ENCODE measurements at regions not wholly inside any gene's neighbourhood (a gene's known extent, or its start where the extent isn't known, plus 50 kb on each side); places are given as distances from the start of the nearest gene placed in this dataset.

DNA sequence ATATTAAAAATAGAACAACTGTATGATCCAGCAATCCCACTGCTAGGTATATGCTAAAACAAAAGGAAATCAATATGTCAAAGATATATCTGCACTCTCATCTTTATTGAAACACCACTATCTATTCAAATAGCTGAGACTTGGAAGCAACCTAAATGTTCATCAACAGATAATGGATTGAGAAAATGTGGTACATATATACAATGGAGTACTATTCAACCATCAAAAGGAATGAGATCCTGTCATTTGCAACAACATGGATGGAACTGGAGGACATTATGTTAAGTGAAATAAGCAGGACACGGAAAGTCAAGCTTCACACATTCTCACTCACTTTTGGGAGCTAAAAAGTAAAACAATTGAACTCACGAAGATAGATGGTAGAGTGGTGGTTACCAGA, 610.1 kb upstream of the SEMA3D start:
- no peak overlapping the region for H3K4me3 ChIP-seq (ENCODE audit: extremely low read depth in 1 of 4, insufficient read depth in 2 of 4, low read depth in 3 of 4, low read length in 4 of 4)
- no peak overlapping the region for H3K27ac ChIP-seq (ENCODE audit: low read depth, low read length)
- TF ChIP-seq SIN3A (conservative IDR thresholded peaks at IDR 0.05 in 1 of 2, IDR thresholded peaks at IDR 0.05 in 1 of 2; ENCODE audit: low read depth in 1 of 2, low read length in 2 of 2): no peak
- no peak for TF ChIP-seq RXRA (IDR thresholded peaks at IDR 0.05; ENCODE audit: insufficient read depth, low read depth, low read length)
- no peak for TF ChIP-seq NRF1 (IDR thresholded peaks at IDR 0.05; ENCODE audit: low read depth, low read length)
- no peak for TF ChIP-seq SIX5 (IDR thresholded peaks at IDR 0.05; ENCODE audit: low read depth, low read length)
- no peak overlapping the region for H3K56ac ChIP-seq (replicated peaks; ENCODE audit: insufficient read length, low read depth, low read length)
- no peak overlapping the region for H3K14ac ChIP-seq (ENCODE audit: insufficient read length)
- no peak overlapping the region for H3K9ac ChIP-seq (replicated peaks in 1 of 4; ENCODE audit: extremely low read depth in 1 of 4, low read depth in 3 of 4, low read length in 3 of 4)
- no peak overlapping the region for H3K4me2 ChIP-seq (ENCODE audit: insufficient read depth in 1 of 2, low read depth in 2 of 2, low read length in 2 of 2)
- H3K36me3 ChIP-seq (ENCODE audit: control insufficient read depth in 2 of 4, insufficient read depth in 4 of 4, low read length in 3 of 4): no peaks in the 10 kb centered on the region
- no peaks in the 10 kb centered on the region for H4K20me1 ChIP-seq (replicated peaks in 1 of 2; ENCODE audit: control insufficient read depth in 1 of 2, insufficient read depth in 2 of 2, low read length in 2 of 2)
- H3K4me1 ChIP-seq (replicated peaks in 1 of 4; ENCODE audit: control insufficient read depth in 3 of 4, insufficient read depth in 4 of 4, low read length in 3 of 4): no peaks in the 10 kb centered on the region
- DNase-seq (ENCODE audit: low read depth in 1 of 2, low spot score in 2 of 2): no peak
- WGBS, 2 experiments (ENCODE audit: extremely low coverage in 1 of 2, insufficient coverage in 1 of 2, insufficient read length in 1 of 2, insufficient replicate concordance in 2 of 2, low coverage in 1 of 2, low lambda C conversion rate in 2 of 2, missing lambda C conversion rate in 1 of 2): 89% methylated on average over 2 of the region's 2 CpGs; no CpG with 5 or more reads in 1 of the 2 experiments
- no peak overlapping the region for H4K8ac ChIP-seq (ENCODE audit: extremely low read depth, insufficient read depth, low read length)
- H3K23ac ChIP-seq (ENCODE audit: insufficient read length): no peak overlapping the region
- no peak for FAIRE-seq
- no peaks in the 10 kb centered on the region for H3K79me2 ChIP-seq (ENCODE audit: control insufficient read depth in 1 of 2, insufficient read depth in 2 of 2, low read length in 2 of 2)
- ChIA-PET CTCF (ENCODE audit: partially characterized antibody) (interaction anchor here (0.6 to 2.0 kb wide), 4 partner anchors 10 to 1319 kb away, joined by 3 to 8 read pairs (median 4); no protein-coding TSS in a partner anchor), POLR2A (ENCODE audit: partially characterized antibody) (no interaction called here)
- no peak overlapping the region for H4K91ac ChIP-seq (replicated peaks; ENCODE audit: insufficient read length, low read length)
- H3K4ac ChIP-seq (replicated peaks; ENCODE audit: insufficient read length, low read depth, low read length): no peak overlapping the region
- H3K27me3 ChIP-seq (replicated peaks in 1 of 4; ENCODE audit: control insufficient read depth in 3 of 4, extremely low read depth in 1 of 4, insufficient read depth in 3 of 4, low read length in 3 of 4): no peaks in the 10 kb centered on the region
- peaks cover 0 to 3% of the 10 kb centered on the region in 2 experiments; a peak in 2 of 4 replicates for H3K9me3 ChIP-seq (ENCODE audit: insufficient read depth in 2 of 2, low read depth in 1 of 2, low read length in 1 of 2)
- no peak overlapping the region for H2BK120ac ChIP-seq (replicated peaks; ENCODE audit: low read depth, low read length)
- no peak overlapping the region for H3K18ac ChIP-seq (ENCODE audit: extremely low read depth, low read length)
- no peak overlapping the region for H2AFZ ChIP-seq (ENCODE audit: low read length)
- H3K23me2 ChIP-seq (ENCODE audit: low read depth, low read length): no peaks in the 10 kb centered on the region
- no peak overlapping the region for H2BK5ac ChIP-seq (ENCODE audit: low read depth, low read length)
- no peak overlapping the region for H2BK12ac ChIP-seq (ENCODE audit: low read depth, low read length)
- no peaks in the 10 kb centered on the region for H3K79me1 ChIP-seq (ENCODE audit: low read depth, low read length)
- no peak overlapping the region for H4K5ac ChIP-seq (ENCODE audit: insufficient read length, low read depth, low read length)
- no peak overlapping the region for H2BK20ac ChIP-seq (ENCODE audit: low read length)
- H2AK5ac ChIP-seq (ENCODE audit: low read depth, low read length): no peak overlapping the region
- H2BK15ac ChIP-seq (ENCODE audit: low read length): no peak overlapping the region

Data from H1 (cell line).